ENCODE measurements at regions not wholly inside any gene's neighbourhood (a gene's known extent, or its start where the extent isn't known, plus 50 kb on each side); places are given as distances from the start of the nearest gene placed in this dataset.
"Not testable (repeated sequence)": the region's sequence is repeated elsewhere in the genome, so short reads cannot be mapped to it uniquely, and the experiment has no call there.

DNA sequence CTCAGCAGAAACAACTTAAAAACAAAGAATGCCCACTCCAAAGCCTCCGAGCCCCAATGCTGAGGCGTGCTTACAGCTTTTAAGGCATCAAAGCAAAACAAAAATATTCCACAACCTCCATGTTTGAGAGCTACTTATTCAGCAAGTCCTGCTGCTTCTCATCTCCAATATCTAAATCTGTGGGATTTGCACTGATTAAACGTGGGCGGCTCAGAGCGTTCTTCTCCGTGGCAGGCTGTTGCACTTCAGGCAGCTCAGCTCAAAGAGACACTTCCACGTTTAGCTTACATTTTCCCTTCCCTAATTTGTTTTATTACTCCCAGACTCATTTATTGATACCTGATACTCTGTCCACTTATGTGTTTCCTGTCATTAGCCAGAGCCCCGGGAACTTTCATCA lies 282.6 kb upstream of the MCTP2 start:
- DNase-seq (ENCODE audit: low read depth in 2 of 2): no peak

DNA sequence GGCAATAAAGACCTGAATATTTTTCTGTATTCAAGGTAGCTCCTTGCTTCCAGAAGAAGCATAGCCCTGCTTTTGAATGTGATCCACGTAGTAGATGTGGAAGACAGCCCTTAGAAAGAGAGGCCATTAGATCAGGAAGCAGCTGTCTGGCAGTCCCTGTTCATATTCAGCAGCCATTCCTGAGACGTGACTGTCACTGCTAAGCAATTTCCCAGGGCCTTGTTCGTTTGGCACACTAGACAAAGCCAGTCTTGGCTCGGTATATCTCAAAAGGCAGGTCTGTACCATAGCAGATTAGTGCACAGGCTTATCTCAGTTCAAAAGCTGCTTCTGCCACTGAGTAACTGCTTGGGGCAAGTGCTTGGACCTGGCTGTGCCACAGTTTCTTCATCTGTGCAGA lies 287.8 kb upstream of the MCTP2 start:
- DNase-seq (ENCODE audit: low read depth in 2 of 2): no peak

DNA sequence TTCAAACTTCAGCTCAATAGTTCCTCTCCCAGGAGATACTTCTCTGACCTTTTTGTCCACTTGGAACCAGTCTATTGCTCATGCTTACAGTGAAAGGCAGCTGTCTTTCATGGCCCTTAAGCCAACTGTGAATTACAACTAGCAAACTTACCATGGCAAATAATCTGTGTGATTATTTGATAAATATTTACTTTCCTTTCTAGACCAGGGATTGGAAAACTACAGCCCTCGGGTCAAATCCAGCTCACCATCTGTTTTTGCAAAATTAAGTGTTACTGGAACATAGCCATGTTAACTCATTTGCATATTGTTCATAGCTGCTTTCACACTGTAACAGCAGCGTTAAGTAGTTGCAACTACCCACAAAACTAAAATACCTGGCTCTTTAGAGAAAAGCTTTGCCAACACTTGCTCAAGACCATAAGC lies 289.1 kb upstream of the MCTP2 start:
- no peak for DNase-seq (ENCODE audit: low read depth in 2 of 2)

DNA sequence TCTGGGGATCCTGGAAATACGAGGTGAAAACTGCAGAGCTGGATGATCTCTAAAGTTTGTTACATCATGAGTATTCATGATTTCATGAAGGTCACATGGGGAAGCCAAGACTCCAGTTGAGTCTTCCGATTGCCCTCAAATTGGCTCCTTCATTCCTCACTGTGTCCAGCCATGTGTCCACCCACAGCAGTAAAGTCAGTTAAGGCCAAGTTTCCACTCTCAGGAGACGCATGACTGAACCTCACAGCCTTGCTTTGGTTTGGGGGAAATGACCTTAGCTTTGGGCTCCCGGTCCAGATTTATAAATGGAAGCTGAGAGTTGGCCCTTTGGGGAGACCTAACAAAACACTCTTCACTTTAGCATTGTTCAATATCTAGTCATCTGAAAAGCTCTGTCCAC lies 289.7 kb upstream of the MCTP2 start:
- DNase-seq (ENCODE audit: low read depth in 2 of 2): no peak

DNA sequence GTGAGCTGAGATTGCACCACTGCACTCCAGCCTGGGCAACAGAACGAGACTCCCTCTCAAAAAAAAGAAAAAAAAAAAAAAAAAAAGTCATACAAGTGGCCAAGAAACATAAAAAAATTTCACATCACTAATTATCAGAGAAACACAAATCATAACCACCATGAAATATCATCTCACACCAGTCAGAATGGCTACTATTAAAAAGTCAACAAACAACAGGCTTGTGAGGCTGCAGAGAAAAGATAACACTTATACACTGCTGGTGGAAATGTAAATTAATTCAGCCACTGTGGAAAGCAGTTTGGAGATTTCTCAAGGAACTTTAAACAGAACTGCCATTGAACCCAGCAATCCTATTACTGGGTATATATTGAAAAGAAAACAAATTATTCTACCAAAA lies 291.1 kb upstream of the MCTP2 start:
- DNase-seq (ENCODE audit: low read depth in 2 of 2): no peak

DNA sequence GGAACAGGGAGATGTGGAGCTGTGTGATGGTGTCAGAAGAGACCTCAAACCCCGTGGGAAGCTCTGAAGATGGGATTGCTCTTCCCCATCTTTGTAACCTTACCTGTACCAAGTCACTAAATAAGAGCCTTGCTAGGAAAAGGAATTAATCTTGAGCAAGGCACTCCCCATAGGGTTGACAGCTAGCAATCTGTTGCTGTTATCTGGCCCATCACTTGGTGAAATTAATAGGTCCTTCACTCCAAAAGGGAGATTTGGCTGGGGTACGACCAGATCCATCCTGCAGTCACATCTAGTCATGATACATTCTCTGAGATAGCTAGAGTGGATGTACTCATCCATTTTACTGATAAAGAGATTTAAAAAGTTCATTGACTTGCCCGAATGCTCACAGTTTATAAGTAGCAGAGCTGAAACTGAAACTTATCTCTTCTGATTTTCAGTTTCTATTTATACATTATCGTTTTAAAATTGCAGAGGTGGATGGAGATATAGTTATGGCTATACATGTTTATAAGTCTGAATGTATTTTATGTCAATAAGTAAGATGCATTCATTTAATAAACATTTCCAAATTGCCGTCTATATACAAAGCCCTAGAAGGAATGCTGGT lies 299.1 kb upstream of the MCTP2 start:
- no peak for DNase-seq (ENCODE audit: low read depth in 2 of 2)

DNA sequence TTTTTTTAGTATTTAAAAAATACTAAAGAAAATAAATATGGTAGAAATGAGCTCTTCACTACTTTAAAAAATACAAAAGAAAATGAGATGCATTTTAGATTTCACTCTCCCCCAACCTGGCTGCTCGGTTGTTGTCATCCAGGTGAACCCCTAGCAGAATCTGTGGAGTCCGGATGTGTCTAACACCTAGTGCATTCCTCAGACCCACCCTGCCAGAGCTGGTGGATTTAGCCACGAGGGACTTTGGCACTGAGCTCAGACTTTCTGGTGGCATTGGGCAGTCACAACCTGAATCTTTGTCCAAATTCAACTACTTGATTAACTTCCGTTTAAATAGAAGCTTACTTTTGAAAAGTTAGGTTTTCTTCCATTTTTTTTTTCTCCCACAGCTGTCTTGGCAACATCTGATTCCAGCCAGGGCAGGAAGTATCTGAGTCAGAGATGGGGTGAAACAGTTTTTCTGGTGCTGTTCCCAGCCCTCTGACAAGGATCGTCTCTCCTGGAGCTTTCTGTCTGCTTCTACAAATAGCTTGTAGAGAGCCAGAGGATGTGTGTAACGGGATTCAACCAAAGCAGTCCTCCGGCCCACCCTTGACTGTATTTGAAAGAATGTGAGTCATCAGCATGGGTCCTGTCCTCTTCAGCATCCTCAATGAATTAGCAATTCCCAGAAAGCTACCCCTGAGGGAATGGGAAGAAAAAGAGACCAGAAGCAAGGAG lies 301.8 kb upstream of the MCTP2 start:
- DNase-seq (ENCODE audit: low read depth in 2 of 2): no peak

DNA sequence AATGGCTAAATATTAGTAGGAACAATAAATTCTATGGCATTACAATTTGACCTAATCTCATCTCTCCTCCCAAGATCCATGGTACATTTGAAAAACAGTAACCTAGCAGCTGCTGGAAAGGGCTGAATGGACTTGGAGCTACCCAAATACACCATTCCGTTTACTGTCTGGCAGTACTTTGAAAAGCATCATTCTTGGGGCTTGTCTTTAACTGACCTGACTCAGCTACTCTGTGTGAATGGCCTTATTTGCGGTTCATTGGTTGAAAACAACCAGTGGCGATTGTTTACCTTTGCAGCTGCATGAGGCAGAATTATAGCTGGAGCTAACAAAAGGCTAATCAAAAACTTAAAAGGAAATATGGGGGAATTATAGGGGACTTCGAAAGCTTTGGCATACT lies 311.2 kb upstream of the MCTP2 start:
- DNase-seq (ENCODE audit: low read depth in 2 of 2): no peak

DNA sequence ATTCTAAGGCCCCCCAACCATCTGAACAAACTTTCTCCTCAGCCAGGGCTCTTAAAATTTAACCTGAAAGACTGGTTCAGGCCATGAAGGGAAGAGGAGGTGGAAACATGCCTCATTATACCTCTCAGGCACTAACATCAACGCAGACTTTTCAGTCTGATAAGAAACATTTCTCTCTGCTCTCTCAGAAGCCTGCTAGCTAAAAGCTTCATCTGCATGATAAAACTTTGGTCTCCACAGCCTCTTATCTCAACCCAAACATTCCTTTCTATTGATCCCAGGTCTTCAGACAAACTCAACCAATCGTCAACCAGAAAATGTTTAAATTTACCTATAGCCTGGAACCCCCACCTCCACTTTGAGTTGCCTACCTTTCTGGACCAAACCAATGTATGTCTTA lies 312.6 kb upstream of the MCTP2 start:
- DNase-seq (ENCODE audit: low read depth in 2 of 2): not testable (repeated sequence)

DNA sequence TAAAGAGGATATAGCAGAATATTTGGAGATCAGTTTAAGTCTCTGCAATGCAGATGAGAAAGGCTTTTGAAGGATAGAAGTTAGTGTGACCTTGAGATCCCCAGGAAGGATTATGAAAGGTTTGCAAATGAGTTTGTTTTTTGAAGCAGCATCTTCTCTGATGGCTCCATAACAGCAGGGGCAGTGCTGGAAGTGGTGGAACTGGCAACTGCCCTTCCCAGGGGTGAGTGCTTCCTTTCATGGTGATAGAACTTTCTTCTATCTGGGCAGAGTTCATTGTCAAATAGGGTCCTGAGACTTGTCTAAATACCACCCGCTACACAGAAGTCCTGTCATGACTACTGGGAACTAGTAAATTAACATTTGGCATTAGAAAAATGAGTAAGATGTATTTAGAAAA lies 314.2 kb upstream of the MCTP2 start:
- no peak for DNase-seq (ENCODE audit: low read depth in 2 of 2)

DNA sequence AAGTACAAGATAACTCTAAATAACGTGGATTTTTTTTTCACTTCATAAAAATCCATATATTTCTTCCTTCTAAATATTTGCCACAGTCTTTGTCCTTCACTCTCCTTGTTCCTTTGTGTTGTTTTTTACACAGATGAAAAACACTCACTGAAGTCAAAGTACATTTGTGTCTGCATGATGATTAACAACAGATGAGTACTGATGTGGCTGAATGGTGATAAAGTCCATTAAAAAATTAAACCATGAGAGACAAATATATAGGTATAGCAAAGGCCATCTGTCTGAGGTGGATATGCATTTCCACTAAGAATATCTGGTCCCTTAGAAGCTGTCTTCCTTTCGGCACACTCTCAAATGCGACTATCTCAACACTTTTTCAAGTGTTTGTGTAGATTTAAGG lies 317.5 kb upstream of the MCTP2 start:
- no peak for DNase-seq (ENCODE audit: low read depth in 2 of 2)

DNA sequence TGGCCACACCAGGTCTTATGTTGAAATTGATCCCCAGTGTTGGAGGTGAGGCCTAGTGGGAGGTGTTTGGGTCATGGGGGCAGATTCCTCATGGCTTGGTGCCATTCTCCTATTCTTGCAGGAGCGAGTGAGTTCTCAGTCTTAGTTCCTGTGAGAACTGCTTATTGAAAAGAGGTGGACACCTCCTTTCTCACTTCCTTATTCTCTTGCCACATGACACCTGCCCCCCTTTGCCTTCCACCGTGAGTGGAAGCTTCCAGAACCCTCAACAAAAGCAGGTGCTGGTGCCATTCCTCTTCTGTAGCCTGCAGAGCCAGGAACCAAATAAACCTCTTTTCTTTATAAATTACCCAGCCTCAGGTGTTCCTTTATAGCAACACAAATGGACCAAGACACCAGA lies 318.1 kb upstream of the MCTP2 start:
- no peak for DNase-seq (ENCODE audit: low read depth in 2 of 2)

DNA sequence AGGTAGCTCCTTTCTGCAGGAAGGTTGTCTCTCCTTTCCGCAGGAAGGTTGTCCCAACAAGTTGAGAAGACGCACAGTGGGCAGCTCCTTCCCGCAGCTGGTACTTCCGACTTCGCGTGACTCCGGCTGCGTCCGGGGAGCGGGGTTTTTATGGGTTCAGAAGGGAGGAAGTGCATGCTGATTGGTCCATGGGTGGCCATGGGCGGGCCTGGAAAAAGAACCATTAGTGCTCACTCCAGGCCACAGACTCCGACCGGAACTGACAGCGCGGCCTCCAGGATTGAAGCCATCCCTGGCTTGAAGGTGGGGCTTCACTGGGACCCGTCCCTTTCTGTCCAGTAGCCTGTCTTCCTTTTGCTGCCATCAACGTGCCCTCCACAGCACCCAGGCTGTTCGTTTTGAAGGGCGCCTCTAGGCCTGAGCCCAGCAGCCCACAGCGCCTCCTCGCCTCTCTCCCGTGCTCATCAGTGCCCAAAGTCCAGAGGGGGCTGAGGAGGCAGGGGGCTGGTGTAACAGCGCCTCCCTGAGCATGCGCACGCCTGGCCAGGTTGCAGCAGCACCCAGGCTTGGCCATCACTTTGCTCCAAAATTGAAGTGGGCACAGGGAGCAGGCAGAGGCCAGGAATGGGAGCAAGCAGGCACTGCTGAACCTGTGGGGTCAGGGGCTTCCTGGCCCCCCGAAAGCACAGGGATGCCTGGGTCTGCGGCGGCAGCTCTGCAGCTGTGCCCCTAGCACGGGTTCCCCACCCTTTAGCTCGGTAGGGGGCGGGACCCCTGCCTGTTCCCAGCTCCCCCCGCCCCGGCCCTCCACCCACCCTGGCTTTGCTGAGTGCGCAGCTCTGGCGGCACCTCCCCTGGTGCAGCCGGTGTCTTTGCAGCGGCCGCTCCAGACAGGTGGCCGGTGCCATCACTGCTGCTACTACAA lies 330.6 kb upstream of the MCTP2 start:
- no peak for DNase-seq (ENCODE audit: low read depth in 2 of 2)

DNA sequence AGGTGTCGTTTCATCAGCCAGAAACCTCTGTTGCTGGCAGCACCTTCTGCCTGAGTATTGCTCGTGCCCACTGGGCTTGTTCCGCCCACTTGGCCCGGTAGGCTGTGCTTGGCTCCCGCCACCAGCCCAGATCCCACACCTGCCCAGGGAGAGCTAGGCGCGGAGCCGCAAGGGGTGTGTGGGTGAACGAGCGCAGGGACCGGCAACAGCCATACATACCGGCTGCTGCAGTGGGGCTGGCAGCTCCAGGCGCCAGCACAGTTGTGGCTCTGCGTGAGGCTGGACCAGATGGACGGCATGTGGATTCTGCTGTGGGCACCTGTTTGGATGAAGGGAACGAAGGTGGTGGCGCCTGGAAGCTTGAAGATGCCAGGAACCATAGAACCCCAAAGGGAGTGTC lies 331.5 kb upstream of the MCTP2 start:
- DNase-seq (ENCODE audit: low read depth in 2 of 2): no peak

DNA sequence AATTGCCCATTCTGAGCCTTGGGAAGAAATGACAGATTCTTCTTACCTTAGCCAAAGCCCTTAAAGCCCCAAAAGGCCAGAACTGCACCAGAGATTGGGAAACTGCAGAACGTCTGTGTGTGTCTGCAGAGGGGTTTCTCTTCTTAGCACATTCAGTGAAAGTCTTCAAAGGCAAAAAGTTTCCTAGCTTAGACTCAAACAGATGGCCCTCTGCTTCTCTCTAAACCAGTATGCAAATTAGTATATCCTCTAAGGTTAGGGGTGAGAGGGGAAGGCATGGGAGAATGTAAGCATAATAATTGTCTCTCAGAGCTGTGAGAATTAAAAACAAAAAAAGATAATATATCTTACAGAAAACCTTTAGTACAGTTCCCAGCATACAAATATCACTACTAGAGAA lies 334.0 kb upstream of the MCTP2 start:
- no peak for DNase-seq (ENCODE audit: low read depth in 2 of 2)

DNA sequence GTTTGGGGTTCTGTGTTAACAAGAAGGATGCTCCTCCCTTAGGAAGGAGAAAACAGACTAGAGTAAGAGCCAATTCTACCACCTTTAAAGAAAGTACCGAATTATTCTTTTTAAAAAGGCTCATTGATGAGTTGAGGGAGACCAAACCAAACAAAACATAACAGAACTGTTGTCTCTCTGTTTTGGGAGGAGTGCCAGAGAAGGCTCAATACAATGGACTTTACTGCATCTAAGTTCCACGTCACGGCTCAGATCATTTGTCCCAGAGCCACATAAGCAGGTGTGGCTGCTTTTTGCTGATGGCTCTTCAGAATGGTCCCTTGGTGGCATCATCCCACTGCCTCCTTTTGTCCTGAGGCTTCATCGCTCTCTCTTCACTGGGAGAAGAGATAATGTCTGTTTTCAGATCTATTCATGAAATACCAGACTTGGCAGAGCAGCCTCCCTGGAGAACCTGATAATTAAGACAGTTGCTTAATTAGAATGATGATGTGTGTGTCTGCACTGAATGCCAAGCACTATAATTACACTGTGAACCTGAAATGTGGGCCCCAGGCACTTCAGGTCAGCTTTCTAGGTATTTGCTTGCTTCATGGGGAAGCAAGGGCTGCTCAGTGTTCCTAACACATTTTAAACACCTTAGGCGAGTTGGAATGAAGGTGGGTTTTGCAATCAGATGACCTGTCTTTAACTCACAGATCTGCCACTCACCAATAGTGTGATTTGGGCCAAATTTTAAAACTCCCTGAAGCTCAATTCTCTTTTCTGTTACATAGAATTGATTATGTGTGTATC lies 335.2 kb upstream of the MCTP2 start:
- no peak for DNase-seq (ENCODE audit: low read depth in 2 of 2)

DNA sequence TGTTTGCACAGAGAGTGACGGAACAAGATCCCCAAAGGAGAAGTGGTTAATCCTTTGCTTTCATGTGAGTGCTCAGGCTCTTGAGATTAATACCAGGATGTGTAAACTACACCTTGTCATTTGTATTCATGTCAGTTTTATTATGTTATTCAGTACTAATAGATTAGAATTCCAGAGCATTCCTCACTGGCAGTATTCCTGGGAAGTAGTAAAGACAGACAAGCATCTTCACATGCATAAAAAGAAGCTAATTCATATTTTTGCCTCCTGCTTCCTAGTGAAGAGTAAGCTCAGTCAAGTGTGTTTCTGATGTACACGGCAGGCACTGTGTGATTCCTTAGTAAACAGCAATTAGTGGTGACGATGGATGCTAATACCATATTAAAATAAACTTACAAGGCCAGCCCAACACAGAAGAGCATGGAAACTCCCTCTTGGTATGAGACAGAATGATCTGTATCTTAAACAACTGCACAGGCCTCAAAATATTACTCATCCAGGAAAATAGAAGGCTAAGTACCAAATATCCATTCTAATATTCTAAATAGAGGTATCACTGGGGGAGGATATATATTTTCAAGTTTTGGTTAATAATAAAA lies 336.8 kb upstream of the MCTP2 start:
- no peak for DNase-seq (ENCODE audit: low read depth in 2 of 2)

DNA sequence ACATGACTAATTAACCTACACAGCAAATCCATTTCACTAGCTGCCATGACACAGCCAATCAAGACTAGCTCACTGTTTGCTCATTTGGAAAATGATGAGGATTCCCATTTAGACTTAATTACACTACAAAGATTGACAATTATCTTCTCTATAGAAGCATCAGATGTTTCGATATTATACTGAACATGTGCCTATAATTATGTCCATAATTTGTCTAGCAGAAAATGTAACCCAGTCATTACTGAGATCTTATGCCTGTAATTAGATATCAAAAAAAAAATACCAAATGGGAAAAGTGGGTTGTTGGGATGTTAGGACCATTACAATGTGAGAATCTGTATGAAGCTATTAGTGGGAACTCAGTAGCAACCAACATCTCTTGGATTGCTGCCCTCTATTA lies 344.2 kb upstream of the MCTP2 start:
- no peak for DNase-seq (ENCODE audit: low read depth in 2 of 2)

DNA sequence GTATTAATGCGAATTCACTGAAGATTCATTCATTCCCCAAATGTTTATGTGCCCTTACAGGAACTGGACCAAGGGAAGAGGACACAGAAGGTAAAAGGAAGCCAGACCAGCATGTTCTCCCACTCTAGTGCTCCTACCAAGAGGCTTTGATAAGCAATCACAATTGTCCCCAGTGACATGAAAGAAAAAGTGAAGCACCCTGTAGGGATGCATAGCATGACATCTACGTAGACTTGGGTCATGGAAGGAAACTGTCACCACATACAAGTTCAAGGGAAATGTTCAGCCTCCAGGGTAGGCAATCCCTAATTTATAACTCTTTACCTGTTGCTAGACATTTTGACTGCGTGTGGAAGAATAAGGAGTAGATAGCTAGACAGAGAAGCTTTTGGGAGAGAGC lies 348.6 kb upstream of the MCTP2 start:
- DNase-seq (ENCODE audit: low read depth in 2 of 2): no peak

DNA sequence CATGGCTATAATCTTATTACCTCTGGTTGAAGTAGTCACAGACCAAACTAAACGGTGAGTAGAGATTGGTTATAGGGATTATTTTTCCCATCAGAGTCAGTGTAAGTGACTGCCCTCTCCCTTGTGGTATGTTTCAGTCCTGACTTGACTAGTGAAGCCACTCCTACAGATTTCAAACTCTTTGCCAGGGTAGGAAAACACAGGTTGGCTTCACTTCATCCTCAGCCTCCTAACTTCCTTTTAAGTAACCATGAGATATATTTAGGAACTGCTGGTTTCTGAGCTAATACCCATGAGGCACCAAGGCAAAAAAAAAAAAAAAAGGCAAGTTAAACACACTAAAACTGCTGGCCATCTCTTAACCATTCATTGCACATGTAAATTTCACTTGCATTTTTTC lies 349.2 kb upstream of the MCTP2 start:
- DNase-seq (ENCODE audit: low read depth in 2 of 2): no peak

DNA sequence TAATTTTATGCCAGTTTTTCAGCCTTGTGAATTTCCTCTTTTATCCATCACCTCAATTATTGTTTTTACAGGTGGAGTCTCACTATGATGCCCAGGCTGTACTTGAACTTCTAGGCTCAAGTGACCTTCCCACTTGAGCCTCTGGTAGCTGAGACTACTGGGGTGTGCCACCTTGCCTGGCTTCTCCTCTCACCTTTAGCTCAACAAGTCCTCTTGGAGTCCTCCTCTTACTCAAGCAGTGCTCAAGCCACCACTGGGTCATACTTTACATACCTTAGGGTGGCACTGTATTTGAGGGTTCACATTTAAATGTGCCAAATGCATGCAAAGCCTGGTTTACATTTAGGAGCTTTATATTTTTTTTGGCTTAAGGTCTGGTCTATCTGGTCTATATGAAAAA lies 350.1 kb upstream of the MCTP2 start:
- DNase-seq (ENCODE audit: low read depth in 2 of 2): no peak

DNA sequence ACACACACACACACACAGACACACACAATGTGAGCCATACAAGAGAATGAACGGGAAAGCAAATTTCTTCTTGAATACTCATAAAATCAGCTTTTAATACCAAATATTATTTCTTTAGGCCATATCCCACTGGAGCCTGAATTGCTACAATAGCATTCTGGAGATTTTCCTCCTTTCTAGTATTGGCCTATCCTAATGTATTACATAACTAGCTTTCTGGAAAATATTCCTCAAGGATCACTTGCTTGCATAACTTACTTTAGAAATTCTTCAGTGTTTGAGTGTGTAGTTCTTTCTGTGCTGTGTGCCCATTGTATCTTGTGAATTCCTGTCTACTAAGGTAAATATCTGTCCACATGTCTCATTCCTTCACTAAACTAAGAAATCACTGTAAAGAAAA lies 351.0 kb upstream of the MCTP2 start:
- DNase-seq (ENCODE audit: low read depth in 2 of 2): no peak

All from stimulated activated CD8-positive, alpha-beta memory T cell treated with anti-CD3 and anti-CD28 coated beads, Interleukin-7, amount 100 ng/mL, for 4 hours (primary cell).